ENCODE measurements at regions not wholly inside any gene's neighbourhood (a gene's known extent, or its start where the extent isn't known, plus 50 kb on each side); places are given as distances from the start of the nearest gene placed in this dataset.

DNA sequence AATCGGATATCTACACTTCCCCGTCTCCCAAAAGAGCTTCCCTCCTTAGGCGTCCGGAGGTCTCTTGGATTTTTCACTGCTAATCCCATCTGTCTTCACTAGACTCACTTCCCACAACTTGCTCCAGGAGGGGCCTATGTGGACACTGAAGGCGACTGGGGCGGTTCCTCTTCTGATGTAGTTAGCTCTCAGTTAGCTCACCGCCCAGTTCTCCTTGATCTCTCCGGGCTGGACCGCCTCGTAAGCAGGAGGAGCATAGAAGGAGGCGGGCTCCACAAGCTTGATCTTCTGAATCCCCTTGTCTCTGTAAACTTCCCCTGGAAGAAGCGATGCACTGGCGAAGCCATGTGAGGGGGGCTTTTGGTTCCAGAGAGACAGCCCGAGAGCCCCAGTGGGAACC lies 112.0 kb upstream of the SELENOP start (continued):
- TF ChIP-seq, protein P1, sequence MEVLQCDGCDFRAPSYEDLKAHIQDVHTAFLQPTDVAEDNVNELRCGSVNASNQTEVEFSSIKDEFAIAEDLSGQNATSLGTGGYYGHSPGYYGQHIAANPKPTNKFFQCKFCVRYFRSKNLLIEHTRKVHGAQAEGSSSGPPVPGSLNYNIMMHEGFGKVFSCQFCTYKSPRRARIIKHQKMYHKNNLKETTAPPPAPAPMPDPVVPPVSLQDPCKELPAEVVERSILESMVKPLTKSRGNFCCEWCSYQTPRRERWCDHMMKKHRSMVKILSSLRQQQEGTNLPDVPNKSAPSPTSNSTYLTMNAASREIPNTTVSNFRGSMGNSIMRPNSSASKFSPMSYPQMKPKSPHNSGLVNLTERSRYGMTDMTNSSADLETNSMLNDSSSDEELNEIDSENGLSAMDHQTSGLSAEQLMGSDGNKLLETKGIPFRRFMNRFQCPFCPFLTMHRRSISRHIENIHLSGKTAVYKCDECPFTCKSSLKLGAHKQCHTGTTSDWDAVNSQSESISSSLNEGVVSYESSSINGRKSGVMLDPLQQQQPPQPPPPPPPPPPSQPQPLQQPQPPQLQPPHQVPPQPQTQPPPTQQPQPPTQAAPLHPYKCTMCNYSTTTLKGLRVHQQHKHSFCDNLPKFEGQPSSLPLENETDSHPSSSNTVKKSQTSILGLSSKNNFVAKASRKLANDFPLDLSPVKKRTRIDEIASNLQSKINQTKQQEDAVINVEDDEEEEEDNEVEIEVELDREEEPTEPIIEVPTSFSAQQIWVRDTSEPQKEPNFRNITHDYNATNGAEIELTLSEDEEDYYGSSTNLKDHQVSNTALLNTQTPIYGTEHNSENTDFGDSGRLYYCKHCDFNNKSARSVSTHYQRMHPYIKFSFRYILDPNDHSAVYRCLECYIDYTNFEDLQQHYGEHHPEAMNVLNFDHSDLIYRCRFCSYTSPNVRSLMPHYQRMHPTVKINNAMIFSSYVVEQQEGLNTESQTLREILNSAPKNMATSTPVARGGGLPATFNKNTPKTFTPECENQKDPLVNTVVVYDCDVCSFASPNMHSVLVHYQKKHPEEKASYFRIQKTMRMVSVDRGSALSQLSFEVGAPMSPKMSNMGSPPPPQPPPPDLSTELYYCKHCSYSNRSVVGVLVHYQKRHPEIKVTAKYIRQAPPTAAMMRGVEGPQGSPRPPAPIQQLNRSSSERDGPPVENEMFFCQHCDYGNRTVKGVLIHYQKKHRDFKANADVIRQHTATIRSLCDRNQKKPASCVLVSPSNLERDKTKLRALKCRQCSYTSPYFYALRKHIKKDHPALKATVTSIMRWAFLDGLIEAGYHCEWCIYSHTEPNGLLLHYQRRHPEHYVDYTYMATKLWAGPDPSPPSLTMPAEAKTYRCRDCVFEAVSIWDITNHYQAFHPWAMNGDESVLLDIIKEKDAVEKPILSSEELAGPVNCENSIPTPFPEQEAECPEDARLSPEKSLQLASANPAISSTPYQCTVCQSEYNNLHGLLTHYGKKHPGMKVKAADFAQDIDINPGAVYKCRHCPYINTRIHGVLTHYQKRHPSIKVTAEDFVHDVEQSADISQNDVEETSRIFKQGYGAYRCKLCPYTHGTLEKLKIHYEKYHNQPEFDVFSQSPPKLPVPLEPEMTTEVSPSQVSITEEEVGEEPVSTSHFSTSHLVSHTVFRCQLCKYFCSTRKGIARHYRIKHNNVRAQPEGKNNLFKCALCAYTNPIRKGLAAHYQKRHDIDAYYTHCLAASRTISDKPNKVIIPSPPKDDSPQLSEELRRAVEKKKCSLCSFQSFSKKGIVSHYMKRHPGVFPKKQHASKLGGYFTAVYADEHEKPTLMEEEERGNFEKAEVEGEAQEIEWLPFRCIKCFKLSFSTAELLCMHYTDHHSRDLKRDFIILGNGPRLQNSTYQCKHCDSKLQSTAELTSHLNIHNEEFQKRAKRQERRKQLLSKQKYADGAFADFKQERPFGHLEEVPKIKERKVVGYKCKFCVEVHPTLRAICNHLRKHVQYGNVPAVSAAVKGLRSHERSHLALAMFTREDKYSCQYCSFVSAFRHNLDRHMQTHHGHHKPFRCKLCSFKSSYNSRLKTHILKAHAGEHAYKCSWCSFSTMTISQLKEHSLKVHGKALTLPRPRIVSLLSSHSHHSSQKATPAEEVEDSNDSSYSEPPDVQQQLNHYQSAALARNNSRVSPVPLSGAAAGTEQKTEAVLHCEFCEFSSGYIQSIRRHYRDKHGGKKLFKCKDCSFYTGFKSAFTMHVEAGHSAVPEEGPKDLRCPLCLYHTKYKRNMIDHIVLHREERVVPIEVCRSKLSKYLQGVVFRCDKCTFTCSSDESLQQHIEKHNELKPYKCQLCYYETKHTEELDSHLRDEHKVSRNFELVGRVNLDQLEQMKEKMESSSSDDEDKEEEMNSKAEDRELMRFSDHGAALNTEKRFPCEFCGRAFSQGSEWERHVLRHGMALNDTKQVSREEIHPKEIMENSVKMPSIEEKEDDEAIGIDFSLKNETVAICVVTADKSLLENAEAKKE (CRISPR knock-in tag; IDR thresholded peaks at IDR 0.05) = no peak
- TF ChIP-seq STAT1 (IDR thresholded peaks at IDR 0.05; ENCODE audit: unreplicated experiment) (no peak), POLR2AphosphoS5 (IDR thresholded peaks at IDR 0.05; ENCODE audit: low read depth) (no peak), CREB1 (CRISPR knock-in tag; IDR thresholded peaks at IDR 0.05; ENCODE audit: low read depth) (no peak)
- TF ChIP-seq, protein P2, sequence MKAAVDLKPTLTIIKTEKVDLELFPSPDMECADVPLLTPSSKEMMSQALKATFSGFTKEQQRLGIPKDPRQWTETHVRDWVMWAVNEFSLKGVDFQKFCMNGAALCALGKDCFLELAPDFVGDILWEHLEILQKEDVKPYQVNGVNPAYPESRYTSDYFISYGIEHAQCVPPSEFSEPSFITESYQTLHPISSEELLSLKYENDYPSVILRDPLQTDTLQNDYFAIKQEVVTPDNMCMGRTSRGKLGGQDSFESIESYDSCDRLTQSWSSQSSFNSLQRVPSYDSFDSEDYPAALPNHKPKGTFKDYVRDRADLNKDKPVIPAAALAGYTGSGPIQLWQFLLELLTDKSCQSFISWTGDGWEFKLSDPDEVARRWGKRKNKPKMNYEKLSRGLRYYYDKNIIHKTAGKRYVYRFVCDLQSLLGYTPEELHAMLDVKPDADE (IDR thresholded peaks at IDR 0.05) = no peak

DNA sequence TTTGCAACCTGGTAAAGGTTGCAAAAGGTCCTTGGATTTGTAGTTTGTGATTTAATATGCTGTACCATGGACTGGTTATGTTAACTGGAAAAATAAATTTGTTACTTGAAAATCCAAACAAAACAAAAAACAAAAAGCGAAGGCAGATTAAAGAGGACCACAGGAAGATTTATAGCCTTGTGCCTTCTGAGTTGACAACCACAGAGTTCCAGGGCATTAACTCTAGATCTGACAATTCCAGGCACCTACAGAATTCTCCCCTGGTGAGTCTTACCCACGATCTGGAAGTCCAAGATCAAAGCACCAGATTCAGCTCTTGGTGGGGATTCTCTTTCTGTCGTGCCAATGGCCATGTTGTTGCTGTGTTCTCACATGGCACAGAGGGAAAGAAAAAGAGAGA lies 107.9 kb upstream of the SELENOP start:
- Histone ChIP-seq H3K4me2 (no peak overlapping the region), H3K4me1 (ENCODE audit: insufficient read depth) (no peaks in the 10 kb centered on the region), H4K20me1 (replicated peaks; ENCODE audit: insufficient read depth) (no peaks in the 10 kb centered on the region), H3F3A (replicated peaks; ENCODE audit: low read depth) (no peaks in the 10 kb centered on the region), H3K4me3 (no peak overlapping the region), H3K27me3 (ENCODE audit: insufficient read depth) (no peaks in the 10 kb centered on the region), H3K79me2 (replicated peaks; ENCODE audit: insufficient read depth) (no peaks in the 10 kb centered on the region), H3K9me2 (ENCODE audit: insufficient read depth) (no peaks in the 10 kb centered on the region), H3K36me3 (ENCODE audit: insufficient read depth) (no peaks in the 10 kb centered on the region), H2AFZ (no peak overlapping the region), H3K27ac (ENCODE audit: low read depth) (no peak overlapping the region)
- Mint-ChIP-seq H3K36me3 (ENCODE audit: low read depth) (no peaks in the 10 kb centered on the region), H3K9me3 (peaks cover under 1% of the 10 kb centered on the region; the same call in 1 of the 3 replicates), H3K4me3 (no peak overlapping the region), H3K4me1 (no peaks in the 10 kb centered on the region), H3K27ac (no peak overlapping the region), H3K27me3 (ENCODE audit: insufficient read depth, low read depth, poor library complexity) (peaks cover 7% of the 10 kb centered on the region)
- DNase-seq (ENCODE audit: low spot score) (no peak), ATAC-seq (no peak)
- no peak for TF ChIP-seq POLR2AphosphoS5 (IDR thresholded peaks at IDR 0.05; ENCODE audit: low read depth)
- TF ChIP-seq, protein P1 (CRISPR knock-in tag; IDR thresholded peaks at IDR 0.05) = no peak
- no peak for TF ChIP-seq EZH2 (IDR thresholded peaks at IDR 0.05; ENCODE audit: low read depth, unreplicated experiment)
- no peak for TF ChIP-seq STAT1 (IDR thresholded peaks at IDR 0.05; ENCODE audit: unreplicated experiment)
- no peak for TF ChIP-seq CREB1 (CRISPR knock-in tag; IDR thresholded peaks at IDR 0.05; ENCODE audit: low read depth)
- no peak for TF ChIP-seq EZH2phosphoT487 (IDR thresholded peaks at IDR 0.05; ENCODE audit: unreplicated experiment)
- no peak for TF ChIP-seq ZNF114 (CRISPR knock-in tag; IDR thresholded peaks at IDR 0.05)
- TF ChIP-seq JUNB (IDR thresholded peaks at IDR 0.05; ENCODE audit: unreplicated experiment) = no peak

Measured in GM23338 (cell line).